NOMO-1 treated with DMSO at 0.1 percent for 48 hours (cell line): ENCODE measurements at regions not wholly inside any gene's neighbourhood (a gene's known extent, or its start where the extent isn't known, plus 50 kb on each side); places are given as distances from the start of the nearest gene placed in this dataset.

ENCODE experiments used
- DNase-seq: peaks from one replicate; lab custom pipeline; 2025; ENCODE audit not compliant: unreplicated experiment; lab: John Stamatoyannopoulos, UW

- no peak for DNase-seq
Measured at GRCh38 chr16:85398050-85398451, 215.1 kb upstream of the GSE1 start.

- DNase-seq, result no peak
Measured at GRCh38 chr16:85398688-85399582, 214.2 kb upstream of the GSE1 start.

- DNase-seq, result no peak
Measured at GRCh38 chr16:85399583-85400284, 213.4 kb upstream of the GSE1 start.

GRCh38 chr16:85400305-85401205 is 212.6 kb upstream of the GSE1 start:
- no peak for DNase-seq

- no peak for DNase-seq
Measured at GRCh38 chr16:85401370-85401916, 211.7 kb upstream of the GSE1 start.

GRCh38 chr16:85401917-85402766 is 211.0 kb upstream of the GSE1 start:
- DNase-seq, result no peak

GRCh38 chr16:85402910-85403692 is 210.0 kb upstream of the GSE1 start:
- no peak for DNase-seq

GRCh38 chr16:85403693-85404092 is 209.4 kb upstream of the GSE1 start:
- DNase-seq, result no peak

GRCh38 chr16:85412911-85413520 is 200.1 kb upstream of the GSE1 start:
- no peak for DNase-seq

GRCh38 chr16:85413691-85414663 is 199.1 kb upstream of the GSE1 start:
- DNase-seq, result no peak

- no peak for DNase-seq
Measured at GRCh38 chr16:85415196-85416090, 197.7 kb upstream of the GSE1 start.

- peak; percentile 72 for DNase-seq
Measured at GRCh38 chr16:85416228-85417109, 196.7 kb upstream of the GSE1 start.

GRCh38 chr16:85417156-85417860 is 195.8 kb upstream of the GSE1 start:
- no peak for DNase-seq

GRCh38 chr16:85418978-85419491 is 194.1 kb upstream of the GSE1 start:
- DNase-seq, result no peak
